MG63 (cell line): ENCODE measurements at regions not wholly inside any gene's neighbourhood (a gene's known extent, or its start where the extent isn't known, plus 50 kb on each side); places are given as distances from the start of the nearest gene placed in this dataset.
"Not testable (repeated sequence)": the region's sequence is repeated elsewhere in the genome, so short reads cannot be mapped to it uniquely, and the experiment has no call there.

Source experiments
- DNase-seq: peaks from one replicate; pipeline ENCODE4 v3.0.0-alpha.2; 2020
- H3K27me3 ChIP-seq: fragments of 250-450 bp; sonication (Bioruptor Pico); 2 replicates; pipeline ENCODE4 v1.5.1; 2020; ENCODE audit warnings: mild to moderate bottlenecking, moderate library complexity
- H3K36me3 ChIP-seq: fragments of 250-450 bp; sonication (Bioruptor Pico); 2 replicates; pipeline ENCODE4 v1.5.1; 2020; ENCODE audit warnings: mild to moderate bottlenecking, moderate library complexity
- H3K4me3 ChIP-seq: fragments of 250-450 bp; sonication (Bioruptor Pico); 2 replicates; pipeline ENCODE4 v1.5.1; 2020; ENCODE audit warnings: mild to moderate bottlenecking, moderate library complexity
- H3K9me3 ChIP-seq: fragments of 250-450 bp; sonication (Bioruptor Pico); 2 replicates; pipeline ENCODE4 v1.5.1; 2020; ENCODE audit warnings: mild to moderate bottlenecking, moderate library complexity

GRCh38 chr11:3519841-3520240 lies 122.0 kb downstream of the ART5 start:
- not testable (repeated sequence) for H3K9me3 ChIP-seq, DNase-seq, H3K4me3 ChIP-seq, H3K27me3 ChIP-seq, H3K36me3 ChIP-seq

DNA sequence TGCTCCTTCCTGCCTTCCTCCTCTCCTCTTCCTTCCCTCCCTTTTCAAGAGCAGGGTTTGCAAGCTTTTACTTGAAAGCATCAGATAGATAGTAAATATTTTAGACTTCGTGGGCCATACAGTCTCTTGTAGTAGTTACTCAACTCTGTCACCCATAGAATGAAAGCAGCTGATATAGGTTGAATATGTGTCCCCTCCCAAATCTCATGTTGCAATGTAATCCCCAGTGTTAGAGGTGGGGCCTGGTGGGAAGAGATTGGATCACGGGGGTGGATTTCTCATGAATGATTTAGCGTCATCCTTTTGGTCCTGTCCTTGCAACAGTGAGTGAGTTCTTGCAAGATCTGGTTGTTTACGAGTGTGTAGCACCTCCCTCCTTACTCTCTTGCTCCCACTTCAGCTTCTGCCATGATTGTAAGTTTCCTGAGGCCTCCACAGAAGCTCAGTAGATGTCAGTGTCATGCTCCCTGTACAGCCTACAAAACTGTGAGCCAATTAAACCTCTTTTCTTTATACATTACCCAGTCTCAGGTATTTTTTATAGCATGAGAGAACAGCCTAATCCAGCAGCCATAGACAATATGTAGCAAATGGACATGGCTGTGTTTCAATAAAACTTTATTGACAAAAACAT lies 124.7 kb downstream of the ART5 start:
- H3K27me3 ChIP-seq, H3K36me3 ChIP-seq, H3K9me3 ChIP-seq, H3K4me3 ChIP-seq, DNase-seq: not testable (repeated sequence)

- H3K9me3 ChIP-seq, DNase-seq, H3K36me3 ChIP-seq, H3K4me3 ChIP-seq, H3K27me3 ChIP-seq: not testable (repeated sequence)
Observed at GRCh38 chr11:3516345-3516933, 125.4 kb downstream of the ART5 start.

DNA sequence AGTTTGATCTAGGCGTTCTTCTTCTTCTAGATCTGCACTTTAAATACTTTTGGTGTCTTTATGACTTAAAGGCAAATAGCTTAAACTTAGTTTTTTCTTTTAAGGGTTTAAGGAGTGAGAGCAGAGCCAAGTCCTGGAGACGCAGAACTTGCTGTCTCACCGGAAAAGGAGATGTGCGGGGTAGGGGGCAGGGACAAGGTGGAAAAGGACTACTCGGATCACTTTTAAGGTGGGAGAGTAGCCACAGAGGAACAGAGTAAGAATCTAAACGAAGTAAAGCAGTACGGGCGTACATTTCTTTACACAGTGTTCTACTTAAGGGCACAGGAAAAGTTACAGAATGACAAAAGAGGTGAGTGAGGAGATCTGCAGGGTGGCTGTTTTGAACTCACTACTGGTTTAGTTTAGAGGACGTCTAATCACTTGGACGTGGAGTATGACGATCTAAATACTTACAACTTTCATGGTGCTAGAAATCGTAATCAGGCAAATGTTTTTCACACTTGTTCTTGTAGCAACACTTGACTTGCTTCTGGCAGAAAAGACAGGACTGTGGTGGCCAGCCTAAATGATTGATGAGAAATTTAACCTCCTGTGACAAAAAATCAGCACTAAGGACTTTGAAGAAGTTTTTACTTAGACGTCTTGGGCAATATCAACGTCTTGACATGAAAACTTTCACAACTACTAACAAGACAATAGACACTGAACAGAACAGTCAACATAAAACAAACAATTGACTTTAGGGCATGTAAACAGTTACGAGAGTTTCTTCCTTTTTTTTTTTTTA lies 127.0 kb downstream of the ART5 start:
- not testable (repeated sequence) for H3K4me3 ChIP-seq, DNase-seq, H3K27me3 ChIP-seq, H3K36me3 ChIP-seq, H3K9me3 ChIP-seq

DNA sequence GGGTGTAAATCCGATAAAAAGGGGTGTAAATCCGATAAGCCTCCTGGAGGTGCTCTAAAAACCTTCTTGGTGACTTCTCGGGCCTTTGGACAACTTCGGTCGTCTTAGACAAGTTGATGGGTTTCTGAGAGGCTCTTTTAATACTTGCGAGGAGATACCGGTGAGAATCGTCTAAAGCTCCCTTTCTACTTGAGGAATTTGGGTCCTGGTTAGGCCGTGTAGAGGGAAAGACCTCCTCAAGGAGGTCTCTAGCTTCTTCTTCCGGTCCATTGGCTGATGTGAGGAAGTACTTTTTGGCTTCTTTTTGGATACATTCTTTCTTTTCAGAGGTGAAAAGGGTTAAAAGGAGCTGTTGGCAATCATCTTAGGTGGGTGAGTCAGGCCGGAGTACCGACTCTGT lies 128.5 kb downstream of the ART5 start:
- H3K4me3 ChIP-seq, H3K9me3 ChIP-seq, H3K27me3 ChIP-seq, DNase-seq, H3K36me3 ChIP-seq: not testable (repeated sequence)

DNA sequence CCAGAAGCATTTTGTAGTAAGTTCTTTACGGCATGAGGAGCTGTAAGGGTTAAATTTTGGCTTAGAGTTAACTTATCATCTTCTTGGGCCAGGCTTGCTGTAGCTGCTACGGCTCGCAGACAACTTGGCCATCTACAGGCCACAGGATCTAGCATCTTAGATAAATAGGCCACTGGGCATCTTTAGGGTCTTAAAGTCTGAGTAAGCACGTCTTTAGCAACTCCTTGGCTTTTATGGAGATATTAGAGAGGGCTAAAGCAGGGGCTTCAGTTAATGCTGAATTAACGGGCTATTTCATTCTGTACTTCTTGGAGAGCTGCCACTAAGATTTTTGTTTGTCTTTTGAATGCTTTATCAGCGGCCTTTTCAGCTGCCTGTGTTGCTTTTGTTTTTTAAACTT lies 129.0 kb downstream of the ART5 start:
- not testable (repeated sequence) for H3K36me3 ChIP-seq, DNase-seq, H3K4me3 ChIP-seq, H3K27me3 ChIP-seq, H3K9me3 ChIP-seq

DNA sequence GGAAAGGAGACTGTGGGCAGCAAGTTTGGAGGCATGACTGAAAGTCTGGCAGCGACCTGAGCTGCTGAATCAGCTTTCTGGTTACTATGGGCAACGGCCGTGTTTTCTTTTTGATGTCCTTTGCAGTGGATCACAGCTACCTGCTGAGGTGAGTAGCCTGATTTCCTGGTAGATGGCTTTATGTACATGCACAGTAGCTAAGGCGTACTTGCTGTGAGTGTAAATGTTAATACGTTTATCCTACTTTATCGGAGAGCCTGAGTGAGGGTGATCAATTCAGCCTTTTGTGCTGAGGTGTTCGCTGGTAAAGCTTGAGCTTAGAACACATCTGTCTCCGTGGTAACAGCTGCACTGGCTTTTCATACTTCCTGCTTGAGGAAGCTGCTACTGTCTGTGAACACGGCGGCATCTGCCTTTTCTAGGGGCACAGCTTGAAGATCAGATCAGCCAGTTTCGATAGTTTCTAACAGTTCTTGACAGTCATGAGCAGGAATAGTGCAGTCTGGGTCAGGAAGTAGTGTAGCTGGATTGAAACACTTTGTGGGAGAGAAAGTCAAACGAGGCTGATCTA lies 129.6 kb downstream of the ART5 start:
- not testable (repeated sequence) for H3K9me3 ChIP-seq, H3K27me3 ChIP-seq, H3K4me3 ChIP-seq, DNase-seq, H3K36me3 ChIP-seq

GRCh38 chr11:3511416-3512132 lies 130.2 kb downstream of the ART5 start:
- not testable (repeated sequence) for DNase-seq, H3K36me3 ChIP-seq, H3K9me3 ChIP-seq, H3K4me3 ChIP-seq, H3K27me3 ChIP-seq

DNA sequence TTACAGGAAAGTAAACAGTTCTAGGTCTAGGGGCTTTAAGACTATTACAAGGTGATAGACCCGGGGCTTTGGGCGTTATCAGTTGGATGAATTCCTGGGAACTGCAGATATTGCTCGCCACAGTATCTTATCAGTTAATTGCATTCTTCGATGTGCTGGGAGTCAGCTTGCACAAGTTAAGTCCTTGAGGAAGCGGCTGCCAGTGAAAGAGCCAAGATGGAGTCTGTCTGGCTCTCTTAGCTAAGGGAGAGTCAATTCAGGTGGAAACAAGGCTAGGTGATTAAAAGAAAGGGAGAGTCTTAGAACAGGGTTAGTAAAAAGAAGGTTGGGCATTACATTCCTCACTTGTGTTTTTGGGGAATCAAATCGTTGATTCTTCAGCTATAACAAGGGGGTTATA lies 130.6 kb upstream of the ZNF195 start:
- not testable (repeated sequence) for H3K27me3 ChIP-seq, DNase-seq, H3K4me3 ChIP-seq, H3K9me3 ChIP-seq, H3K36me3 ChIP-seq

DNA sequence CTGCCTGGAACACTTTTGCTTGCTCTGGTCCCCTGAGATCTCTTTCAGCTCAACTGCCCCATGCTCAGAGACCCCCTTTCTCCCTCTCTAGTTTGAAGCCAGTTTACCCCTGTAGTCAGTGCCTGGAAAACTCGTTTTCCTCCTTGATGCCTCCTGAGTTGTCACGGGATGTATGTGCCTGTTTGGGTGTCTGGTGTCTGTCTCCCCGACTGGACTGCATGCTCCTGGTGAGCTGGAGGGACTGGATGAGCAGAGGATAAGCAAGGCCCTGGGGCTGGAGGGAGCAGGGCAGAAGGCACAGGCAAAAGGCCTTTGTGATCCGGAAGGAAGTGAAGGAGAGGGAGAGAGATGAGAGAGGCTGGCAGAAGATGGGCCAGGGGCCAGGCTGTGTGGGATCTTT lies 120.3 kb upstream of the ZNF195 start:
- not testable (repeated sequence) for H3K27me3 ChIP-seq, H3K4me3 ChIP-seq, H3K36me3 ChIP-seq, DNase-seq, H3K9me3 ChIP-seq

DNA sequence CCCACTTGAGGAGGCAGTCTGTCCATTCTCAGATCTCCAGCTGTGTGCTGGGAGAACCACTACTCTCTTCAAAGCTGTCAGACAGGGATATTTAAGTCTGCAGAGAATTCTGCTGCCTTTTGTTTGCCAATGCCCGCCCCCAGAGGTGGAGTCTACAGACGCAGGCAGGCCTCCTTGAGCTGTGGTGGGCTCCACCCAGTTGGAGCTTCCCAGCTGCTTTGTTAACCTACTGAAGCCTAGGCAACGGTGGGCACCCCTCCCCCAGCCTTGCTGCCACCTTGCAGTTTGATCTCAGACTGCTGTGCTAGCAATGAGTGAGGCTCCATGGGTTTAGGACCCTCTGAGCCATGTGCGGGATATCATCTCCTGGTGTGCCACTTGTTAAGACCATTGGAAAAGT lies 119.4 kb upstream of the ZNF195 start:
- H3K4me3 ChIP-seq, H3K9me3 ChIP-seq, H3K36me3 ChIP-seq, DNase-seq, H3K27me3 ChIP-seq: not testable (repeated sequence)

- H3K4me3 ChIP-seq, DNase-seq, H3K9me3 ChIP-seq, H3K36me3 ChIP-seq, H3K27me3 ChIP-seq: not testable (repeated sequence)
Observed at GRCh38 chr11:3493152-3493551, 114.2 kb upstream of the ZNF195 start.

DNA sequence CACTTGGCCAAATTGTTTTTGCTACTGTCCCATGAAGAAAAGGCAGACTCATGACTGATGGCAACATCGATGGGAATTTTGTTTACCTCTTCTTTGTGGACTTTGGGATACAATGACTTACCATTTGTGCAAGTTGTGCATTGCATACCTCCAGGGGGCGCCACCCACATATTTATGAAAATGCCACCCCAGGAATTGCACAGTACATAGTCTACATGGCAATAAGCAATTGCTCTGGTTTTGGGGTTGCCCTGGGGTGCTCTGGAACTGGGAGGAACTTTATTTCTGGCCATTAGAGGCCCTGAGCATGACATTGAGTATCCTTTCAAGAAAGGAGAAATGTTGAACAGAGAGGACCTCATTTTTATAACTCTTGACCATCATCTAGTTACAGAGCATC lies 109.1 kb upstream of the ZNF195 start:
- DNase-seq, H3K9me3 ChIP-seq, H3K27me3 ChIP-seq, H3K4me3 ChIP-seq, H3K36me3 ChIP-seq: not testable (repeated sequence)

GRCh38 chr11:3485737-3486136 lies 106.8 kb upstream of the ZNF195 start:
- not testable (repeated sequence) for H3K4me3 ChIP-seq, H3K9me3 ChIP-seq, DNase-seq, H3K27me3 ChIP-seq, H3K36me3 ChIP-seq

GRCh38 chr11:3476937-3477885 lies 98.3 kb upstream of the ZNF195 start:
- not testable (repeated sequence) for H3K4me3 ChIP-seq, DNase-seq, H3K27me3 ChIP-seq, H3K9me3 ChIP-seq, H3K36me3 ChIP-seq
